HK-2 (cell line): ENCODE measurements at regions not wholly inside any gene's neighbourhood (a gene's known extent, or its start where the extent isn't known, plus 50 kb on each side); places are given as distances from the start of the nearest gene placed in this dataset.

Experiments used
- DNase-seq: peaks from one replicate; pipeline ENCODE4 v3.0.0-alpha.2; 2018; ENCODE audit not compliant: unreplicated experiment

- no peak for DNase-seq
Measured at GRCh38 chr6:18784794-18785193, 397.6 kb downstream of the RNF144B start.

DNA sequence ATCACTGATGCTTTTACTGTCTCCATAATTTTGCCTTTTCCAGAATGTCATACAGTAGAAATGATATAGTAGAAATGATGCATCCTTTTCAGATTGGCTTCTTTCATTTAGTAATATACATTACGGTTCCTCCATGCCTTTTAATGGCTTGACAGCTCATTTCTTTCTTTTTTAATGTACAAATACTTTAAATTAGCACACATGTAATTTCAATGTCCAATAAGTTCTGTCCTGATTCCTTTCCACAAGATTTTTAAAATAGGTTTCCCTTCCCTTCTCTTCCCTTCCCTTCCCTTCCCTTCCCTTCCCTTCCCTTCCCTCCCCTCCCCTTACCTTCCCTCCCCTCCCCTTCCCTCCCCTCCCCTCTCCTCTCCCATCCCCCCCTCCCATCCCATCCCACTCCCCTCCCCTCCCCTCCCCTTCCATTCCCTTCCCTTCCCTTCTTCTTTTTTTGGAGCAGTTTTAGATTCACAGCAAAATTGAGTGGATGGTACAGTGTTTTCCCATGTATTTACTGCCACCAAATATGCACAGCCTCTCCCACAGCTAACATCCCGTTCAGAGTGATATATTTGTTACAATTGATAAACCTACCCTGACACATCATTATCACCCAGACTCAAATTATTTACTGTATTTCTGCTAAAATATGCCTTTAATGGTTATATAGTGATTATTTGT, 398.8 kb downstream of the RNF144B start:
- no peak for DNase-seq

DNA sequence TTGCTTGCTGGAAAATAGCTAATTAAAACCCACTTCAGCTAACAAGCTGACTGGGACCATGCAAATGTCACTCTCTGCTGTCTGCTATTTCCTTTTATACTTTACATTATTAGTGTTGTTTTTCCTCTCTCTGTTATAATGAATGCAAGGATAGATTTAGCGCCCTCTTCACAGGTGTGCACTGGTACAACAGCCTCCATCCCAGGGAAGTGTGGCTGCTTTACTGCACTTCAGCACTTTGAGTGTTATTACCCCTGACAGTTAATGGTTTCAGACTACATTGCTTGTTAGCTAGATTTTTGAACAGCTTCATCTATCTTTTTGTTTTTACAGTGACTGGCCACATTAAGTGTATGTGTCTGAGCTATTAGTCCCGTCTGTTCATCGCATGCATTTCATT, 405.7 kb downstream of the RNF144B start:
- DNase-seq: no peak

- DNase-seq: no peak
Measured at GRCh38 chr6:18795726-18796125, 408.6 kb downstream of the RNF144B start.

- no peak for DNase-seq
Measured at GRCh38 chr6:18820725-18821124, 433.6 kb downstream of the RNF144B start.

DNA sequence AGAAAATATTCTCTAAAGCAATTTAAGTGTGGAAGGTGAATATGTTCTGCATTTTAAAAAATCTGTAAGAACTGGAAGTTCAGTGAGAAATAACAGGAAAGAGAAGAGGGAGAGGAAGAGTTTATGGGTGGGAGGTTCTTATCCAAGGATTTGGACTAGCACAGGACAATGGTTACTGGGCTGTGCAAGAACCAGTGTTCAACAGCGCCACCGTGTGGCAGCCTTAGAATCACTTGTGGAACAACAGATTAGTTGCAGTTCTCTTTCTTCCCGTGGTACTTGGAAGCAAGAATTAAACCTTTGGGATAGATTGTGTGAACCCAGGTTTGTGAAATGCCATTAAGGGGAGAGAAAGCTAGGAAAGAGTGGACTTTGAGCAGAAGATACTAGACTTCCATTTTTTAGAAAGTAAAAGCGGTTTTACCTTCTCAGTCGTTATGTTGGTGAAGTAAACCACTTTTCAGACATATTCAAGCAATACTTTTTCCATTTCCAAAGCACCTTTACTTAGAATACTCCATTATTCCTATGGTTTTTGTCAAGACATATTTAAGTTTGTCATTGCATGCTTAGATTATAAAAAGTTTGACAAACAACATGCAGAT, 436.7 kb downstream of the RNF144B start:
- peak; percentile 56 for DNase-seq

GRCh38 chr6:18829272-18829870, 442.2 kb downstream of the RNF144B start:
- DNase-seq: no peak

- DNase-seq: no peak
Measured at GRCh38 chr6:18835976-18836375, 448.8 kb downstream of the RNF144B start.

DNA sequence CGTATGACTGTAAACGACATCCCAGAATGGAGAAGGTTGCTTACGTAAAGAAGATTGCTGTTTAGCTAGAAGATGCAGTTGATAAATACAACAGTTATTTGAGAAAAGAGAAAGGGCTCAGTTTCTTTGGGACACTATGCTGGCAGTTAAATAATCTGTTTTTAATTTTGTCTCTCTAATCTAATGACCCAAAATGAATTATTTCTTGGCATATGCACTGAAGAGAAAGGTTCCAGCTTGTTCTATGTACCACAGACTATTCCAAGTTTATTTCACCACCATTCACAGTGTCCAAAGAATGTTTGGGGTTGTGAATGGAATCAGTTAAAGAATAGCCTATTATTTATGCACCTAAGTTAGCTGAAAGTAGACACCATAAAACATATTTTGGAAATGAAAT, 449.9 kb downstream of the RNF144B start:
- no peak for DNase-seq

DNA sequence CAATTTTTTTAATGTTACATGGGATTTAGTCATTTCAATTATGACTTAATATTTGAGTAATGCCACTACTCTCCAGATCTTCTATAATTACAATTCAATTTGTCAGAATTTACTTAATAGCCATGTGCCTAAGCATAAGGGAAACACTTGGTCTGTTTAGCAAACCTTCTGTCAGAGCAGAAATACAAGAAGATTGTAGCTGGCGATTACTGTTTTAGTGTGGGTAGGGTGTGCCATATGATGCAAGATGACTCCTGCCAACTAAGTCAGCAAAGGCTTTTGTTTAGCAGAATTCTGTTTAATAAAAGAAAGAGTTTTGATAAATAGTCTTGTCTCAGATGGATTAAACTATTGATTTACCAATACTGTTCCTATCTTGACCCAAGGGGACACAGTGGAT, 455.4 kb downstream of the RNF144B start:
- DNase-seq: no peak

DNA sequence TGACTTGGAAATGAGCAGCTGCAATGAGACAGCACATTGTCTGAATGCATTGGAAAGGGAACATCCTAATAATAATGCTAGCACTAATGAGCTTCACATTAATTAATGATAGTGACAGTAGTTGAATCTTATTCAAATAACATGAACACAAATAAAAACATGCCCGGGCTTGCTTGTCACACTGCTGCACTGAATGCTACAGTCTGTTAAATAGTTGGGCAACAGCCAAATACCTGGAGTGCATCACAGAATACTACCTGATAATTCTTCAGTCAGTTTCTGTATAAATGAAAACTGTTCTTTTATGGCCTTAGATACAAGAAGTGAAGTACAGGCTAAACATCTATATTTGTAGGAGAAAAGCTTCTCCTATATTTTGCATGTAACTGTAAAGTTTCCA, 458.7 kb downstream of the RNF144B start:
- no peak for DNase-seq

DNA sequence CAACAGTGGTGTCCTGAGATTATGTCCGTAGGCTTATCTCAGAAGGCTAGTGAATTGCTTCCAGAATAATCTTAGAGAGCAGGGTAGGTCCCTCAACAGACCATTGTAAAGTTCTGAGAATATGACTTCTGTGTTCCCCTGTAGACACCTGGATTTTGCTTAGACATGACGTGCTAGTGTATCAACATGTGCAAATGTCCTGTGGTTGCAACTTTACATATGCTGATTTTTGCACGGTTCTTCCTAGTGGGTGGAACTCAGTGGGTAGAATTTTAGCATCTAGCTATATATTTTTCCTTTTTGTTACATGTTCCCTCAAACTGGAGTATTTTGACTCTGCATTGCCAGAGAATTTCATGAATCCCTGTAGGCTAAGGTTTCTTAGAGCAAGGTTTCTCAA, 459.2 kb downstream of the RNF144B start:
- no peak for DNase-seq

GRCh38 chr6:18861204-18861603, 474.1 kb downstream of the RNF144B start:
- DNase-seq: no peak

DNA sequence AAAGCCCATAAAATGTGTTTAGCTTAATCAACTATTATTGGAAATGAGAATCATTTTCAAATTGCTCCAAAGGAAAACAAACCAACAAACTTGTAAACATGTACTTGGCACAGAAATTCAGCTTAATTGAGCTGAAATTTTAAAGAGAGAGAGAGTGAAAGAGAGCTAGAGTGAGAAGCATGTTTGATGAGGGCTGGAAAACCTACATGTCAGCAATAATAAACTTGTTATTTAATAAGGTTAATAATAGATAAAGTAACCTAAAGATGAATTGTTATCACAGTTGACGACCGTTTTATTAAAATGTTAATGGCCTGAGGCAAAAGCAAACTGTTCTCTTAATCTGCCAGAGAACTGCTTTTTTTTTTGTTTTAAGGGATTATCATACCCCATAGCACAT, 496.1 kb downstream of the RNF144B start:
- DNase-seq: no peak

GRCh38 chr6:18883851-18884250, 496.7 kb downstream of the RNF144B start:
- DNase-seq: no peak

GRCh38 chr6:18893540-18894269, 506.6 kb downstream of the RNF144B start:
- no peak for DNase-seq

GRCh38 chr6:18897350-18897749, 510.2 kb downstream of the RNF144B start:
- DNase-seq: no peak

DNA sequence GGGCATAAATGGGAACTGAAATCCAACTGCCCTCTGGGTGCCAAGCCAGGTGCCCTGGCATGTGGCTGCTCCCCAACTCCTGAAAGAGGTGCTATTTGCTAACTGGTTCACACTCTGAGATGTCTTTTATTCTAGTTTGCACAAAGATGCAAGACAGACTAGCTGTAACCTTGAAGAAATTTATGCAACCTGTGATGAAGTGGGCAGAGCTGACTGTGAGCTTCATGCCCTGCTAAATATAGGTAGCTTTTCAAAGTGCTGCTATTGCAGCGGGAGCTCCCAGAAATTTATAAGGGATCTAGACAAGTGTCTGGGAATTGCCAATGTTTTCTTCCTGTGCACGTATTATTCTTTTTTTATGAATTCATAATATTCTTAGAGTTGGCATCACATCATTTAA, 517.5 kb downstream of the RNF144B start:
- no peak for DNase-seq

GRCh38 chr6:18920701-18921100, 533.6 kb downstream of the RNF144B start:
- no peak for DNase-seq

DNA sequence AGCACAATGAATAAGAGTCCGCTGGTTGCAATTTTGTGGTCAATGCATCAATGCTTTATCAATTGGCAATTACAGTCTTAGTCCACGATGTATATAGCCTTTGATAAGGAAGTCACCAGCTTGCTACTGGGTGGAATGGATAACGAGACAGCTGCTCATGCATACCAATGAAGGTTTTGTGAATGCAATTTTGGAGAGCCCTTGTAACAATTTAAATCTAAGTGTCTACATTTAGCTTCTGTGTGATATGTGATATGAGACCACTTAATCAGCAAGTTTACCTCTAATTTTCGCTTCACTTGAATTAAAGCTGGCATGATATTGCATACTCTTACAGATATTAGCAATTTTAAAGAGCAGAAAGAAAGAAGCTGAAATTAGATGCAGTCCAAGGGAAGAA, 543.9 kb downstream of the RNF144B start:
- no peak for DNase-seq

- no peak for DNase-seq
Measured at GRCh38 chr6:18958146-18958545, 571.0 kb downstream of the RNF144B start.

GRCh38 chr6:18961566-18961965, 574.4 kb downstream of the RNF144B start:
- DNase-seq: no peak
